ENCODE measurements at regions not wholly inside any gene's neighbourhood (a gene's known extent, or its start where the extent isn't known, plus 50 kb on each side); places are given as distances from the start of the nearest gene placed in this dataset.

GRCh38 chrX:63186137-63186536, 165.0 kb downstream of the SPIN4 start:
- TF ChIP-seq CTCF (IDR thresholded peaks at IDR 0.05) (no peak), EP300 (IDR thresholded peaks at IDR 0.05) (no peak), POLR2A (IDR thresholded peaks at IDR 0.05) (no peak)
